K562 (cell line): ENCODE measurements at regions not wholly inside any gene's neighbourhood (a gene's known extent, or its start where the extent isn't known, plus 50 kb on each side); places are given as distances from the start of the nearest gene placed in this dataset.

Experiments
- HNRNPH1 ChIP-seq: fragments of 200-400 bp; formaldehyde crosslinking; optimal IDR thresholded peaks from 2 replicates; pipeline ENCODE3; 2017; ENCODE audit warnings: low read depth, mild to moderate bottlenecking, low read length, moderate library complexity
- KLF1 ChIP-seq: fragments of 450-650 bp; IDR thresholded peaks from 2 replicates; pipeline ENCODE4 v1.6.1; 2016; ENCODE audit warnings: missing genetic modification characterization, missing compliant biosample characterization
- KLF13 ChIP-seq: fragments of 450-650 bp; IDR thresholded peaks from 2 replicates; pipeline ENCODE4 v1.6.1; 2016; ENCODE audit warnings: missing genetic modification characterization, low read depth, mild to moderate bottlenecking, missing compliant biosample characterization, moderate library complexity, borderline replicate concordance
- NR1H2 ChIP-seq: sonication (generic); formaldehyde crosslinking; IDR thresholded peaks from 2 replicates; pipeline ENCODE4 v1.4.0; 2020; ENCODE audit warnings: mild to moderate bottlenecking, missing genetic modification reagents
- NR2F6 ChIP-seq: fragments of 450-650 bp; formaldehyde crosslinking; IDR thresholded peaks from 2 replicates; pipeline ENCODE4 v1.4.0; 2020; ENCODE audit warnings: mild to moderate bottlenecking
- OTX1 ChIP-seq: fragments of 450-650 bp; formaldehyde crosslinking; IDR thresholded peaks from 2 replicates; pipeline ENCODE4 v1.4.0; 2022; ENCODE audit warnings: mild to moderate bottlenecking
- SMAD3 ChIP-seq: fragments of 450-650 bp; formaldehyde crosslinking; conservative IDR thresholded peaks from 2 replicates; pipeline ENCODE4 v1.4.0; 2020; ENCODE audit warnings: mild to moderate bottlenecking
- SUPT5H ChIP-seq: fragments of 450-650 bp; IDR thresholded peaks from 2 replicates; pipeline ENCODE4 v1.6.1; 2016
- ZNF224 ChIP-seq: sonication (generic); formaldehyde crosslinking; IDR thresholded peaks from 2 replicates; pipeline ENCODE4 v1.8.0; 2022; ENCODE audit warnings: mild to moderate bottlenecking, missing genetic modification reagents
- ZNF316 ChIP-seq: fragments of 450-650 bp; IDR thresholded peaks from 2 replicates; pipeline ENCODE4 v1.6.1; 2016
- ZNF695 ChIP-seq: fragments of 450-650 bp; formaldehyde crosslinking; IDR thresholded peaks from 2 replicates; pipeline ENCODE4 v1.4.0; 2020; ENCODE audit warnings: mild to moderate bottlenecking, moderate library complexity
- ZSCAN32 ChIP-seq: fragments of 450-650 bp; formaldehyde crosslinking; IDR thresholded peaks from 2 replicates; pipeline ENCODE4 v1.4.0; 2020; ENCODE audit warnings: mild to moderate bottlenecking, moderate library complexity
- TF ChIP-seq, protein P1 (sequence below): fragments of 250-450 bp; sonication (Bioruptor Pico); IDR thresholded peaks from 2 replicates; pipeline ENCODE4 v1.5.0; 2021; ENCODE audit warnings: mild to moderate bottlenecking, borderline replicate concordance
- TF ChIP-seq, protein P2 (sequence below): fragments of 450-650 bp; IDR thresholded peaks from 2 replicates; pipeline ENCODE4 v1.7.0; 2016; ENCODE audit warnings: borderline replicate concordance
- TF ChIP-seq, protein P3 (sequence below): sonication (generic); formaldehyde crosslinking; IDR thresholded peaks from 2 replicates; pipeline ENCODE4 v1.8.0; 2022; ENCODE audit warnings: mild to moderate bottlenecking, missing genetic modification reagents

- TF ChIP-seq, protein P1, sequence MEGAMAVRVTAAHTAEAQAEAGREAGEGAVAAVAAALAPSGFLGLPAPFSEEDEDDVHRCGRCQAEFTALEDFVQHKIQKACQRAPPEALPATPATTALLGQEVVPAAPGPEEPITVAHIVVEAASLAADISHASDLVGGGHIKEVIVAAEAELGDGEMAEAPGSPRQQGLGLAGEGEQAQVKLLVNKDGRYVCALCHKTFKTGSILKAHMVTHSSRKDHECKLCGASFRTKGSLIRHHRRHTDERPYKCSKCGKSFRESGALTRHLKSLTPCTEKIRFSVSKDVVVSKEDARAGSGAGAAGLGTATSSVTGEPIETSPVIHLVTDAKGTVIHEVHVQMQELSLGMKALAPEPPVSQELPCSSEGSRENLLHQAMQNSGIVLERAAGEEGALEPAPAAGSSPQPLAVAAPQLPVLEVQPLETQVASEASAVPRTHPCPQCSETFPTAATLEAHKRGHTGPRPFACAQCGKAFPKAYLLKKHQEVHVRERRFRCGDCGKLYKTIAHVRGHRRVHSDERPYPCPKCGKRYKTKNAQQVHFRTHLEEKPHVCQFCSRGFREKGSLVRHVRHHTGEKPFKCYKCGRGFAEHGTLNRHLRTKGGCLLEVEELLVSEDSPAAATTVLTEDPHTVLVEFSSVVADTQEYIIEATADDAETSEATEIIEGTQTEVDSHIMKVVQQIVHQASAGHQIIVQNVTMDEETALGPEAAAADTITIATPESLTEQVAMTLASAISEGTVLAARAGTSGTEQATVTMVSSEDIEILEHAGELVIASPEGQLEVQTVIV = no peak
- TF ChIP-seq, protein P2, sequence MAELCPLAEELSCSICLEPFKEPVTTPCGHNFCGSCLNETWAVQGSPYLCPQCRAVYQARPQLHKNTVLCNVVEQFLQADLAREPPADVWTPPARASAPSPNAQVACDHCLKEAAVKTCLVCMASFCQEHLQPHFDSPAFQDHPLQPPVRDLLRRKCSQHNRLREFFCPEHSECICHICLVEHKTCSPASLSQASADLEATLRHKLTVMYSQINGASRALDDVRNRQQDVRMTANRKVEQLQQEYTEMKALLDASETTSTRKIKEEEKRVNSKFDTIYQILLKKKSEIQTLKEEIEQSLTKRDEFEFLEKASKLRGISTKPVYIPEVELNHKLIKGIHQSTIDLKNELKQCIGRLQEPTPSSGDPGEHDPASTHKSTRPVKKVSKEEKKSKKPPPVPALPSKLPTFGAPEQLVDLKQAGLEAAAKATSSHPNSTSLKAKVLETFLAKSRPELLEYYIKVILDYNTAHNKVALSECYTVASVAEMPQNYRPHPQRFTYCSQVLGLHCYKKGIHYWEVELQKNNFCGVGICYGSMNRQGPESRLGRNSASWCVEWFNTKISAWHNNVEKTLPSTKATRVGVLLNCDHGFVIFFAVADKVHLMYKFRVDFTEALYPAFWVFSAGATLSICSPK = no peak
- TF ChIP-seq ZNF695 (CRISPR knock-in tag) (no peak), ZNF224 (CRISPR knock-in tag) (no peak), HNRNPH1 (no peak), SUPT5H (no peak), ZSCAN32 (no peak), KLF1 (tag) (no peak), KLF13 (tag) (no peak), SMAD3 (no peak), OTX1 (CRISPR knock-in tag) (no peak), ZNF316 (peak; percentile 86), NR2F6 (CRISPR knock-in tag) (no peak), NR1H2 (CRISPR knock-in tag) (no peak)
- TF ChIP-seq, protein P3, sequence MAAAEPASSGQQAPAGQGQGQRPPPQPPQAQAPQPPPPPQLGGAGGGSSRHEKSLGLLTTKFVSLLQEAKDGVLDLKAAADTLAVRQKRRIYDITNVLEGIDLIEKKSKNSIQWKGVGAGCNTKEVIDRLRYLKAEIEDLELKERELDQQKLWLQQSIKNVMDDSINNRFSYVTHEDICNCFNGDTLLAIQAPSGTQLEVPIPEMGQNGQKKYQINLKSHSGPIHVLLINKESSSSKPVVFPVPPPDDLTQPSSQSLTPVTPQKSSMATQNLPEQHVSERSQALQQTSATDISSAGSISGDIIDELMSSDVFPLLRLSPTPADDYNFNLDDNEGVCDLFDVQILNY (CRISPR knock-in tag) = no peak
Measured at GRCh38 chr5:89418407-89419085, 535.6 kb upstream of the MEF2C start (continued).
